Cardiac fibroblast (primary cell): ENCODE measurements at regions not wholly inside any gene's neighbourhood (a gene's known extent, or its start where the extent isn't known, plus 50 kb on each side); places are given as distances from the start of the nearest gene placed in this dataset.

Source experiments
- DNase-seq, 2 donors: peaks; one replicate each; pipeline versions ENCODE4 v3.0.0 to v3.0.0-alpha.2; 2010; ENCODE audit warnings: low read depth in 2 of 2
- H3K4me3 ChIP-seq, 2 donors: replicated peaks in 1 of 2; 1 replicate in 1 of 2; 2 replicates in 1 of 2; pipeline ENCODE4 v1.5.1; 2011; ENCODE audit warnings: low read depth in 2 of 2, low read length in 2 of 2, mild to moderate bottlenecking in 2 of 2, moderate library complexity in 1 of 2
- CTCF ChIP-seq: IDR thresholded peaks from one replicate; pipeline ENCODE4 v1.5.1; 2011; ENCODE audit warnings: low read depth, mild to moderate bottlenecking, low read length, inconsistent platforms

DNA sequence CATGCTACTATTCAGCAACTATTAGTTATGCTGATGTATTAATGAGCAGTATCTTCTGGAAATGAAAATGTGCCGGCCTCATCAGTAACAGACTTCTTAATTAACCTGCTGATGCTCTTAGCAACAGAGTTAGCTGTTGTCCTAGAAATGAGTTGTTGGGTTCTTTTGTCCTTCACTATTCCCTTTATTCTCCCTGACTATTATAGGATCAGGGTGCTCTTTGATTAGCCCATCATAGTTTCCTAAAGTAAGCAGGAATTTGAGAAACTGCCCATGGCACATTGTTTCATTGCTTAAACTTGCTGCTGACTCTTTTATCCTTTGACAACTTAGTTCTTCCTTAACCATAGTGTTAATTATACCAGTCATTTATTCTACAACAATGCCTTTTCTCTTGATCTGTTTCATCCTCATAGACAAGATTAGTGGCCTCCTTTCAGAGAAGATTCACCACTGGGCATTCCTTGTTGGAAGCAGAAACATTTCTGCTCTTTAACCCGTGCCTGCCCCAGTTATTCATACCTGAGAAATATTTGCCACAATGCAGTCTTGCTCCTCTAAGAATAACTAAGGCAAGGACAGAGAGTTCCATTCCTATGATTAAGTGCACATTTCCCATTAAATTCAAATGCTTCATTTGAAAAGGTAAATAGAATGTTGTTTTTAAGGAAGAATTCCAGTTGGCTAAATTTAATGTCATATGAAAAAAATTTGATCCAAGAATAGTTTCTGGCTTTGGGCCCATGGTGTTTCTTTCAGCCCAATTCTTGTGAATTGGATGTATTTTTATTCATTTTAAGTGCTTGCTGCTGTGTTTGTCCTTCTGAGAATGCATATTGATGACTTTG lies 573.3 kb upstream of the TBL1XR1 start:
- no peak overlapping the region for H3K4me3 ChIP-seq
- TF ChIP-seq CTCF, result no peak
- peak; percentile 54 to 68 for DNase-seq

DNA sequence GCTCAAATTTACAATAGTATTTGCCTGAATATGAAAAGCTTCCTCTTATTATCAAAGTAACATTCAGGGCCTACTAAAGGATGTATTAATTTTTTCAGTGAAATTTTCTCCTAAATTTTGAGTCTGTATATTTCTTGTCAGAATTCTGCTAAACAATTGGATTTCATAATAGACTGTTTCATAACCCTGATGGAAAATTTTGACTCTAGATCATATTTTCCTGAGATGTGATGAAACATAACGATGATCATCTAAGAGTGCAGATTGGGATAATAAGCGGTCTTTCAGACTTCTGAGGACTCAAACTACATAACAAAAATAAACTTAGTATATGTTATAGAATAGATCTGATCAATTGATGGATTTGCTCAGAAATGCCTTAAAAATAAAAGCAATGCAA lies 574.5 kb upstream of the TBL1XR1 start:
- TF ChIP-seq CTCF, result no peak
- peak in 1 of 2 donors; percentile 33 for DNase-seq
- no peak overlapping the region for H3K4me3 ChIP-seq

GRCh38 chr3:177772908-177773557 lies 575.8 kb upstream of the TBL1XR1 start:
- no peak for TF ChIP-seq CTCF
- H3K4me3 ChIP-seq, result no peak overlapping the region
- no peak for DNase-seq

- no peak overlapping the region for H3K4me3 ChIP-seq
- TF ChIP-seq CTCF, result no peak
- DNase-seq, result no peak
Measured at GRCh38 chr3:177773717-177774116, 576.4 kb upstream of the TBL1XR1 start.

- no peak overlapping the region for H3K4me3 ChIP-seq
- no peak for TF ChIP-seq CTCF
- DNase-seq, result peak; percentile 85 to 89
Measured at GRCh38 chr3:177776661-177777101, 579.4 kb upstream of the TBL1XR1 start.

DNA sequence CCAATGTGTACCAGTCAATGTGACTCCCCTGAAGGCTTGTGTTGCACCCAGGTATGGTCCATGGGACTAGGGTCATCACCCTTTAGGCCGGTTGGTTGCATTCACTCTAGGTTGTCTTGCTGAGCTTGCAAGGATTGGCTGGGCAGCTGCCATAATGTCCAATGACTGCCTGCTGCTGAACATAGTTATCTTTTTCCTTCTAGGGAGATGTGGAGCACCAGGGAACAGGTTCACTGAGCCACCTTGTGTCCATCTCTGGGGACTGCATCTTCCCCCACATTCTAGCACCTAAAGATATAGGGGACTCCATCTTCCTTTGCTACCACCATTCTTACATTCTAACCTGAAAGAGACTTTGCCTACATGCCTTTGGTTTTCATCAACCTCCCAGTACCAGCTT lies 580.4 kb upstream of the TBL1XR1 start:
- H3K4me3 ChIP-seq, result no peak overlapping the region
- TF ChIP-seq CTCF, result peak; percentile 62
- DNase-seq, result peak; percentile 46 to 64
